ENCODE measurements at regions not wholly inside any gene's neighbourhood (a gene's known extent, or its start where the extent isn't known, plus 50 kb on each side); places are given as distances from the start of the nearest gene placed in this dataset.

DNA sequence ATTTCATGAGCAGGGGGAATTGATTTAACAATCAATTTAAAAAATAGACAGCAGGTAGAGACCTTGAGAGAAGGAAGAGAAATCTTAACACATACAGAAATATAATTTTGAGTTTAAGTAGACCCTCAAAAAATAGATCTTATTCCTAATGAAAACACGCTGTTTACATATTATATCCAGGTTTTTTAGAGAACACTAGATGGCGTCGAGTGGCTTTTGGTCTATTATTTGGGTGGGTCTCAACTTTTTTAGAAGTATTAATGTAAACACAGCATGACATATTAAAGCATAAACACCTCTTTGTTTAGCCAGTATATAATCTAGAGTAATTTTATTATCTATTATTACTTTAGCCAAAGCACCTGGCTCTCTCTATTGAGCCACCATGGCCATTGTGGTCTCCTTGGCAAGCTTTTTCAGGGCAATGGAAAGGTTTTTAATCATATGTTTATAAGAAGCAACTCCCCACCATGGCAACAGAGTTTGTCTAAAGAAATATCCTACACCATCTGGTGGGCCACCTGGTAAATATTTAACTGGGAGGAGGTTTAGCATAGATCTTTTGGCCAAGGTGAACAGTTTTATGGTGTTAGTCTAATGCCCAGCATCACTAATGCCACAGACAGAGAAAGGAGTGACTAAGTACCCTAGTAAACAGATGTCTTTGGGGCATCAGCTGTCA is 59.7 kb upstream of the PRSS1 start:
- H3K9me3 ChIP-seq = no peaks in the 10 kb centered on the region
- intact Hi-C loops (cut with DNase I; ENCODE audit: low total_unique reads) = no loop called here
- DNase-seq (ENCODE audit: low spot score in 2 of 2) = no peak

DNA sequence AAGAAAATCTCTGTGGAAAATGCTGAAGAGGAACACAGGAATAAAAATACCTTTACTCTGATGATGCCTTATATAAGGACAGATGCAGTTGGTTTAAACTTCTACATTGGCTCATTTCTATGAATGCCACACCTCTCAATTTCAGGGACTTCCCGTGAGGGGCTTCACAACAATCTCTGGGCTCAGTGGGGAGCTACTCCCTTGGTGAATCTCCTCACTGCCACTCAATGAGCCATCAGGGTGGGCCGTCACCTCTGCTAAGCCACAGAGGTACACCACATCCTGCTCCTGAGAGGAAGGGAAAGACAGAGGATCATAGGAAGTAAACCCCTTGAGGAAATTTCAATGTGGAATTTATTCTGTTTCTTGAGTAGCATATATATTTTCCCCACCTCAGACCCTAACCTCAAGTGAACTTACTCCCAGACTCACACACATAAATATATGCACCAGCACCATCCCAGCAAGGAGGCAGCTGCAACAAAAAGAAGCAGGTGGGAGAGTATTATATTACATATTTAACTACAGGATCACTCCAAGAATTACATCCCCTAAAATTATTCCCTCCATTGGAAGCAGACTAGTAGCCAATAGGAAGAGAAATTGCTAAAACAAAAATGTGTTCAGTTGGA is 63.3 kb upstream of the PRSS1 start:
- Histone ChIP-seq H3K27me3 (no peaks in the 10 kb centered on the region), H3K36me3 (no peaks in the 10 kb centered on the region), H3K4me3 (no peak overlapping the region), H3K27ac (no peak overlapping the region), H3K4me1 (no peaks in the 10 kb centered on the region), H3K9me3 (no peaks in the 10 kb centered on the region)
- intact Hi-C loops (cut with DNase I; ENCODE audit: low total_unique reads) = no loop called here
- TF ChIP-seq POLR2AphosphoS5 (IDR thresholded peaks at IDR 0.05) (no peak), POLR2A (IDR thresholded peaks at IDR 0.05) (no peak)
- TF ChIP-seq, protein P1, sequence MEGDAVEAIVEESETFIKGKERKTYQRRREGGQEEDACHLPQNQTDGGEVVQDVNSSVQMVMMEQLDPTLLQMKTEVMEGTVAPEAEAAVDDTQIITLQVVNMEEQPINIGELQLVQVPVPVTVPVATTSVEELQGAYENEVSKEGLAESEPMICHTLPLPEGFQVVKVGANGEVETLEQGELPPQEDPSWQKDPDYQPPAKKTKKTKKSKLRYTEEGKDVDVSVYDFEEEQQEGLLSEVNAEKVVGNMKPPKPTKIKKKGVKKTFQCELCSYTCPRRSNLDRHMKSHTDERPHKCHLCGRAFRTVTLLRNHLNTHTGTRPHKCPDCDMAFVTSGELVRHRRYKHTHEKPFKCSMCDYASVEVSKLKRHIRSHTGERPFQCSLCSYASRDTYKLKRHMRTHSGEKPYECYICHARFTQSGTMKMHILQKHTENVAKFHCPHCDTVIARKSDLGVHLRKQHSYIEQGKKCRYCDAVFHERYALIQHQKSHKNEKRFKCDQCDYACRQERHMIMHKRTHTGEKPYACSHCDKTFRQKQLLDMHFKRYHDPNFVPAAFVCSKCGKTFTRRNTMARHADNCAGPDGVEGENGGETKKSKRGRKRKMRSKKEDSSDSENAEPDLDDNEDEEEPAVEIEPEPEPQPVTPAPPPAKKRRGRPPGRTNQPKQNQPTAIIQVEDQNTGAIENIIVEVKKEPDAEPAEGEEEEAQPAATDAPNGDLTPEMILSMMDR (IDR thresholded peaks at IDR 0.05) = no peak
- DNase-seq (ENCODE audit: low spot score in 2 of 2) = no peak

More for the DNA sequence above, 59.7 kb upstream of the PRSS1 start:
- Histone ChIP-seq H3K36me3 (no peaks in the 10 kb centered on the region), H3K4me1 (no peaks in the 10 kb centered on the region), H3K27me3 (no peaks in the 10 kb centered on the region), H3K4me3 (no peak overlapping the region), H3K27ac (no peak overlapping the region)
- no peak for TF ChIP-seq POLR2A (IDR thresholded peaks at IDR 0.05)
- TF ChIP-seq POLR2AphosphoS5 (IDR thresholded peaks at IDR 0.05) = no peak

DNA sequence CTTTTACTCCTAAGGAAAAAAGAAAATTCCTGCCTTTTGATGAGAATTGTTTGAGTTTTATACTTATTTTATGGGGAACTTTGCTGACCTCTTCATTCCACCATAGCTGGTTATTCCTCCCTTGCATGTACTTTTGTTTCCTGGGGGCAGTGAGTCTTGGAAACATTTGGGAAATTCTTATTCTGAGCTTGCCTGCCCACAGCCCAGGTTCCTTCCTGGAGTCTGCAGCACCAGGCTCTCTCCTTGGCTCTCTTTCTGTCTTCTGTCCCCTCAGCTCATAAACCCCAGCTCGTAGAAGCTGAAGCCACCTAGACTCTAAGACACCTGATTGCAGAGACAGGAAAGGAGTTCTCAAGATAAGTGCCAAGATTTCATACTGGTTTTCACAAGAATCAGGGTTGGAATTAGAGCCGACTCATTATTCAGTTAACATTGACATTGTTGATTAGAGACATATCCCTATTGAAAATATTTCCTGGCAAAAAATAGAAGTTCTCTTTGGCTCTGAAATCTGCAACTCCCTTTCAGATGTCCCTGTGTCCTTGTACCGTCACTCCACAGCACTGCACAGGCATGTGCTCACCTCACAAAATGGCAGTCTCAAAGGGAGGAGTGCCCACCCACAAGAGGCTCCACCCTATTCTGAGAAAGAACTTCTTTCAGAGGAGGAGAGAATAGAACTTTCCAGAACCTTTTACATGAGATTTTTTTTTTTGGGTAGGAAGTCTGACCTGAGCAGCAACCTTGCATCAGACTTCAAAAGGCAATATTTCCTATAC is 67.8 kb upstream of the PRSS1 start:
- no peaks in the 10 kb centered on the region for H3K9me3 ChIP-seq
- no peak for DNase-seq (ENCODE audit: low spot score in 2 of 2)
- H3K27me3 ChIP-seq = no peaks in the 10 kb centered on the region
- intact Hi-C loops (cut with DNase I; ENCODE audit: low total_unique reads) = no loop called here
- TF ChIP-seq POLR2A (IDR thresholded peaks at IDR 0.05) (no peak), POLR2AphosphoS5 (IDR thresholded peaks at IDR 0.05) (no peak)
- TF ChIP-seq, protein P1 (IDR thresholded peaks at IDR 0.05) = no peak
- H3K36me3 ChIP-seq = no peaks in the 10 kb centered on the region
- no peak overlapping the region for H3K27ac ChIP-seq
- H3K4me3 ChIP-seq = no peak overlapping the region
- H3K4me1 ChIP-seq = no peaks in the 10 kb centered on the region

DNA sequence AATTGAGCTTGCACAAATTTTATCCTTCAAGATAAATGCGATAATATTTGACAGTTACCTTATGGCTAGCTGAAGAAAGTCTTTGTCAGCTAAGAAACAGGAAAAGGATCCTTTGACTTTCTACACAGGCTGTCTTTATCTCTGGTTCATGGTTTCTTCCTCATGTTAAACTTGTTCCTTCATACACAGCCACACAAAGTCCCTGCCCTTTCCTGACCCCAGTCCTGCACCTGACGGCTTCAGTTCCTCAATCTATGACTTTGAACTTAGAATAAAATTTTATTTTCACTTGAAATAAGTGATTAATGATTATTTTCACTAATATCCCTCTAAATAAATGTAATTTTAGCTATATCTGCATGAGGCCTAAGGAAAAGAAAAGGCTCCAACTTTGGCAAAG is 77.8 kb upstream of the PRSS1 start:
- Histone ChIP-seq H3K36me3 (no peaks in the 10 kb centered on the region), H3K27me3 (no peaks in the 10 kb centered on the region), H3K9me3 (no peaks in the 10 kb centered on the region), H3K27ac (no peak overlapping the region), H3K4me3 (no peak overlapping the region), H3K4me1 (no peaks in the 10 kb centered on the region)
- intact Hi-C loops (cut with DNase I; ENCODE audit: low total_unique reads) = no loop called here
- no peak for DNase-seq (ENCODE audit: low spot score in 2 of 2)
- TF ChIP-seq POLR2AphosphoS5 (IDR thresholded peaks at IDR 0.05) (no peak), POLR2A (IDR thresholded peaks at IDR 0.05) (no peak)
- TF ChIP-seq, protein P1 (IDR thresholded peaks at IDR 0.05) = no peak

DNA sequence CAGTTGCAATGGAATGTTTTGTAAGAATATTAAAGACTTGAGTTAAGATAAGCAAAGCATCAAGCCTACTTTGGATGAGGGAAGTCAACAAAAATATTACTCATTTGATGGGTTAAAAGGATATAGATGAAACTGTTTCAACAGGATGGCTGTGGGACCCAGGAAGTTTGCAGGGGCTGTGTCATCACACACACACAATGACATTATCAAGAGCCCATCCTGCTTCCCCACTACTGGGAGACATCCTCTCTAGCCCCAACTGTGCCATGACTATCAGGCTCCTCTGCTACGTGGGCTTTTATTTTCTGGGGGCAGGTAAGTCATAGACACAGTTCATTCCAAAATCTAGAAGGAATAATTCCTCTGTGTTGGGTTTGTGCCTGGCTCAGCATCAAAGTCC is 78.8 kb upstream of the PRSS1 start:
- Histone ChIP-seq H3K4me1 (no peaks in the 10 kb centered on the region), H3K27ac (no peak overlapping the region), H3K36me3 (no peaks in the 10 kb centered on the region), H3K4me3 (no peak overlapping the region), H3K27me3 (no peaks in the 10 kb centered on the region), H3K9me3 (no peaks in the 10 kb centered on the region)
- DNase-seq (ENCODE audit: low spot score in 2 of 2) = no peak
- no peak for TF ChIP-seq POLR2A (IDR thresholded peaks at IDR 0.05)
- no peak for TF ChIP-seq POLR2AphosphoS5 (IDR thresholded peaks at IDR 0.05)
- TF ChIP-seq, protein P1 (IDR thresholded peaks at IDR 0.05) = no peak
- intact Hi-C loops (cut with DNase I; ENCODE audit: low total_unique reads) = no loop called here

Measured in breast epithelium (tissue), 4 donors.